ELF-1 (cell line): ENCODE measurements at regions not wholly inside any gene's neighbourhood (a gene's known extent, or its start where the extent isn't known, plus 50 kb on each side); places are given as distances from the start of the nearest gene placed in this dataset.

ENCODE experiments used
- DNase-seq: peaks from one replicate; pipeline ENCODE4 v3.0.0-alpha.2; 2016; ENCODE audit warnings: low read depth, low spot score

DNA sequence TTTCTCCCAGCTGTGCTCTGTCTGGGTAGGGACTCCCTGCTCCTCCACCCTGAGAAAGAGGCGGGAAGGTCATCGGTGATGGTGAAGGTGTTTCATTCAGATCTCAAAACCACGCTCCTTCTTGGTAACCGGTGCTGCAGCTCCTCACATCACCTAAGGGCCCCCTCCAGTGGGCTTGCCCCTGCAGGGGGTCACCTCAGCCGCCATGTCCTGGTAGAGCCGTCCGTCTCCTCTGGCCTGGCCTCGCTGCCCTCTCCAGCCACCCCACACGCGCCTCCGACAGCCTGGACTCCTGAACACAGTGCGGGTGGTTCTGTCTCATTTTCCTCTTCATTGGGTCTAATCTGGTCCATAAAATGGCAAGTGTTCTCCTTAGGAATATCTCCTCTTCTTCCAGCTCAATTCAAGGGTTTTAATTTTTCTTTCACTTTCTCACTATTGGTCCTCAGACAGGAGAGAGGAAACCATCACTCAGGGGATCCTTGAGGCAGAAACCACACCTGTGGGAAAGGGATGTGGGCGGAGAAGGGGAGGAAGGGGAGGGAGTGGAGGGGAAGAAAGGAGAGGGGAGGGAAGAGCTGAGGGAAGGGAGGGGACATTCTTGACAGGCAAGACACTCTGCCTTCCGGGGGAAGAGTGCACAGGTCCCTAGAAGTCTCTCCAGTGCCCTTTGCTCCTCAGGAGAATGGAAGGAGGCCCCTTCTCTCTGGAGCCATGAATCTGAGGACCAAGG is 1338.4 kb downstream of the TBC1D22A start:
- DNase-seq: no peak

DNA sequence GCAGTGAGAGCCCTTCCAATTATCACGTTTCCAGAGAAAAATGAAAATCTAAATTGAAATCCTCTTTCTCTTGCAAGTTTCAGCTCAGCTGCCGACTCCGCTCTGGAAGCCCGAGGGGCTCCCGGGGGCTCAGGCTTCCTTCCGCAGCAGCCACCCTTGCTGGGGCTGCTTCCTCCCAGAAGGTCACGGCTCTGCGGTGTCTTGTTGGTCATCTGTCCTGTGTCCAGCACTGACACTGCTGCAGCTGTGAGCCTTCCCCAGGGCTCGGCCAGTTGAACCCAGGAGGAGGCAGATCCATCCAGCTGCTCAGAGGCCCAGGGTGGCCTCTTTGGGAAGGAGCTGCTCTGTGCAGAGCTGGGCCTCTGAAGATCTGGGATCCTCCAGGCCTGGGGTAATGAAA is 1337.2 kb downstream of the TBC1D22A start:
- no peak for DNase-seq

DNA sequence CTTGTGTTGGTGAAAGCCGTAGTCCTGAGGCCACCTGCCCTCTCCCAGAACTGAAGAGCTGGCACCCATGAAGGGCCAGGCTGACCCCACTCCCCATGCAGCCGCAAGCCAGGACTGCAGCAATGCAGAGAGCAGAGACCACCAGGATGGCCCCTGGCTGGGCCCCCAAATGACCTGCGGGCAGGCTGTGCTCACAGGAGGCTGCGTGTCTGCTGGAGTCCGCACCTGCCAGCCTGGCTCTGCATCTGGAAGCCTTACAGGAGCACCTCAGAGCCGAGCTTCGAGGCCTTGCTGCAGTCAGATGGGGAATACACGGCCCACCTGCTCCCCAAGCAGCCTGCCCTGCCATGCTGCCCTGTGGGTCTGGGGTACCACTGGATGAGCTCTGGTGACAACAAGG is 1336.8 kb downstream of the TBC1D22A start:
- no peak for DNase-seq

DNA sequence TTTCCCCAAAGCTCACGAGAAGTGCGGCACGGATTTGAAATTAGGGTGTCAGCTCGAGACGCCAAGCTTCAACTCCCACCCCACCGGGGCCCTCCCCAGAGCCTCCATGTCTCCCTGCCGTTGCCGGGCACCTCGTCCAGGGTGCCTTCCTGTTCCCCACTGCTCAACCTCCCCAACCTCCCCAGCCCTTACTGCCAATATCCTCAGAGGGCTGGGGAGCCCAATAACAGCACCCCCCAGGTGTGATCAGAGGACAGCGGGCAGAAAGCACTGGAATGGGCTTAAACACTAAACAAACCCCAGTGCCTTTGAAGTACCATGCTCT is 1336.4 kb downstream of the TBC1D22A start:
- no peak for DNase-seq

DNA sequence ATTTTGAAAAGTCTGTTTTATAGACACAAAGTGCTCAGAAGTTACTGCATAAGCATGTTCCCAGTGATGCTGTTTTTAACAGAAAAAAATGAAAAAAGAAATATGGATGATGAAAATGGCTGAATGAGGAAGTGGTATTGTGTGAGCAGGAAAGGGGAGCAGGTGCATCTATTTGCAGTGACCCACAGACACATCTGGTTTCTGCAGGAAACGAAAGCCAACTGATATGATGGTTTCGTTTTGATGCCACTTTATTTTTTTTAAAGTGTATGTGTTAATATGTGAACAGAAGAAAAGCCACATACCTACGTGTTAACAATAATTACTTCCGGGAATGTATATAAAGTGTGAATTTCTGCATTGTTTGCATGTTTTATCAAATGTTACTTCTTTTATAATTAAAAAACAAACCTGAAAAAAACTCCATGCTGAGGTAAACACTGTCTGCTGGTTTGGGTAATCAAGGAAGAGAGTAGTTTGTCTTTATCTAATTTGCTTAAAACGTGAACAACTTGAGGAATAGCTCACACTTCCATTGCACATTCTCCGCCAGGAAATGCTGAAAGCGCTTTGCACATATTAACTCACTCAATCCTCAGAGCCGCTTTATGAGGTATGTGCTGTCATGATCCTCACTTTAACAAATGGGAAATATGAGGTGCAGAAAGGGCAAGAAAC is 1335.9 kb downstream of the TBC1D22A start:
- no peak for DNase-seq

DNA sequence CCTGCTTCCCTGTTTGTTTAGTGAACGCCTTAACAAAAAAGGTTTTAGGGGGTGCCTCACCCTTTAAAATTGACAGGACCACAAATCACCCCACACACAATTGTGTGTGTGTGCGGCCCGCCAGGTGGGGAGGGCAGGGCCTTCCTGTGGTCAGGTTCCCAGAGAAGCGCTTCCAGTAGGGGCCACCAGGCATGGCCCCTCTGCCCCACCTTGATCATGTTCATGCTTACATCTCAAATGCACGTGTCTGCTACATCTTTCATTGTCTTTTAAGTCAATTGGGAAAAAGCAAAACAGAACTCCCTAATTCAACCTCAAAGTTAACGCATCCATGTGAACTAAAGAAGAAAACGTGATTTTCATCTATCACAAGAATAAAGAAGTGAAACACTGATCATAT is 1335.3 kb downstream of the TBC1D22A start:
- DNase-seq: no peak

DNA sequence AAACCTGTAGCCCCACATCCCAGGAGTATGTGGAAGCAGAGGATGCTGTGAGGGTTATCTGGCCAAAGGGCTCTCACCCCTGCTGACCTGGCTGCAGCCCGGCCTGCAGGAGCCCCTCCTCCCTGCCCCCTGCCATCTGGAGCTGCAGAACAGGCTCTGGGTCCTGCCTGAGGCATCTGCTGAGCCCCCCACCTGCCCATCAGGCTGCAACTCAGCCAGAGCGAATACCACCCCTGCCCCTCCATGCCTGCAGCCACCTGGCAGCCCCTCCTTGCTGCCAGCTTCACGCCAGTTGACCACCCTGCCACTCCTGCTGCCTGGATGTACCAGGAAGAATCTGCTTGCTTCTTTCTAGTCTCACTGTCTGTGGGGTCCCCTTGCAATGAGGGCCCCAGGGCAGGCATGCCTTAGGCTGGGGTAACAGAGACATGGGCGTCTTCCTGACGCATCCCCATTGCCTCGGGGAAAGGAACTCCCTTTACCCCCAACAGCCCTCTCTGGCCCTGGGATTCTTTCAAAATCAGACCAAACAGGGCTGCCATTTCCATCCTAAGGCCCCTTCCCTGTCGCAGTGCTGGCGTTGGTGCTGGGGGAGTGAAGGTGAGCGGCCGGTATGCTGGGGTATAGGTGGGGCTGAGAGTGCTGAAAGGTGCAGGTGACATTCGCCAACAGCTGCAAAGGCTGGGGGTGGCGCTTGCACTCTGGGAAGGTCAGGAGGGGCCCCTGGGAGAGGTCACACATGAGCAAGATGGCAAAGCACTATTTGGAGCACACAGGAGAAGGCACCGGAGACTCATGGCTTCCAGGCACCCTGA is 1334.6 kb downstream of the TBC1D22A start:
- peak; percentile 63 for DNase-seq

DNA sequence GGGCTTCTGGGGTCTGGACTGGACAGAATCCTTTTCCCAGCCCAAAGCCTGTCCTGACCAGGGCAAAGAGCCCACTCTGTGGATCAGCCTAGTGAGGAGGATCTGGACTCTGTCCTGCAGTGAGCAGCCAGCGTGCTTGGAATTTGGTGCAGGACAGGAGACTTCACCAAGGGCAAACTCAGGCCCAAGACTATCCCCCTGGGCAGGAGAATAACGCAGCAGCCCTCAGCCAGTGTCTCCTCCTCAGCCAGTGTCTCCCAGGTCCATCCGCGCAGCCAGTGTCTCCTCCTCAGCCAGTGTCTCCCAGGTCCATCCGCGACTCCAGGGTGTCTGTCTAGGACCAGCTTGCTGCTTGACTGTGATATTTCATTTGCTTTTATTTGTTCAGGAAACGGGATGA is 1334.0 kb downstream of the TBC1D22A start:
- DNase-seq: no peak

DNA sequence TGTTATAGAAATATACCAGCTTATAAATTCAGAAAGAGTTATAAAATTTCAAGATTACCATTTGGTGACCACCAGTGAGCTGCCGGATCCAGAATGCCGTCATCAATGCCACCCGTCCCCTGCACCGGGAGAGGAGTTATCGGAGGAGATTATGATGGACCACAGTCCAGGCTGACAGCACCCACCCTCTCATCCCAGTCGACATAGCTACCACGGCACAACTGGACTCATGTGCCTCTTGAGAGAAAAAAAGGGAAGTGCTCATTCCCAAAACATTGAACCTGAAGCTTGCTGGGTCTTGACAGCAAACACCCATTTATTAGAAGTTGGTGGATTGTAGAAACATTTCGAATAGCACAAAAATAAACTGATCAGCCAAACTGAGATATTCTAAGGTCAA is 1331.5 kb downstream of the TBC1D22A start:
- DNase-seq: no peak

DNA sequence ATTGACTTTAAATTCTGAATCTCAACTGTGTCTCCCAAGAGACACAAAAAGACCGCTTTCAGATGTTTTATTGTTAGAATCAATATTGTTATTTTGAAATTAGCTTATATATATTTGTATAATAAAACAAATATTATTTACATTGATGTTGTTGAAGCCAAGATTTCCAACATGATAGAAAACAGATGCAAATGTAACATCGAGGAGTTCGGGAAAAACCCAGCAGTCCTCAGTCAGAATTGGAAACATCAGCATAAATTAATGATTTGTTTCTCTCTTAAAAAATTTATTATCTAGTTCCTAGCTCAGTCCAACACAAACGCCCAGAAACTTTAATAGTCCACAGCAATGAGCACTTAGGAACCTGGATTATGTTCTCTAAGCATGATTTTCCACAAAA is 1330.4 kb downstream of the TBC1D22A start:
- DNase-seq: no peak

DNA sequence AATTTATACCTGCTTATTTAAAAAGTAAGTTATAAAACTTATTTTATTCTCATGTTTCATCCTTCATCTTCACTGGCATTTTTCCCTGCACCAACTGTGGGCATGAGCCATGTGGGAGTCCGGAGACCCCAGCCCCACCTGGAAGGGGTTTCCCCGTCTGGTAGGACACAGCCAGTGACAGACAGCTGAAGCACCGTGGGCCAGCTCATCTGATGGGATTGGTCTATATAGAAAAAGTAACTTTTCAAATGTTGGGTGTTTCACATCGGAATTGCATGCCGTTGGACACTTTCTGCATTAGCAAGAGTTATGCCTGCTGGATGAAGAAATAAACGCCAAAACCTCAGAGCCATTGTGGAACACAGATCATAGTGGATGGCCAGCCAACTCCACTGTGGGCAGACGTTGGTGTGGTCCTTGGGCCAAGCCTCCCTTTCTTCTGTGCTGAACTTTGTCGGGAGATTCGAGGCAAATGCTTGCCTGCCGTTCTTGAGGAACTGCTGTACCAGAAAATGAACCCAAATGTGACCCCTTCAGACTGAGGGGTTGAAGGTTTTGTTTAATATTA is 1329.3 kb downstream of the TBC1D22A start:
- DNase-seq: no peak

DNA sequence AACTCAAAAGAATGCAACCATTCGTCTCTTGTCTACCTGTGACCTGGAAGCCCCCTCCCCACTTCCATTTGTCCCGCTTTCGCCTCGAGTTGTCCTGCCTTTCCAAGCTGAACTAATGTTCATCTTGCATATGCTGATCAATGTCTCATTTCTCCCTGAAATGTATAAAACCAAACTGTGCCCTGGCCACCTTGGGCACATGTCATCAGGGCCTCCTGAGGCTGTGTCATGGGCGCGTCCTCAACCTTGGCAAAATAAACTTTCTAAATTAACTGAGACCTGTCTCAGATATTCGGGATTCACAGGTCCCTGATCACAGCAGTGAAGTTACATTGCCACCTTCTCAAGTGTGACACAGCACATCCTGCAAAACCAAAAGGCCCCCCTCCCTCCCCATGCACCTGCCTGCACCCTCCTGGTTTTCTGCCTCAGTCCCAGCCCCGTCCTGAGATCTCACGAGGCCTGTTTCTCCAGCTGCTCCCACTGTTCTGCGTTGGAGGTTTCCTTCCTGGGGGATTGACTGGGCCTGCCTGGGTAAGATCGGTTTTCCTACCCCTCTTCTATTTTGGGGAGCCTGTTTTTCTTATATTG is 1328.7 kb downstream of the TBC1D22A start:
- DNase-seq: no peak

DNA sequence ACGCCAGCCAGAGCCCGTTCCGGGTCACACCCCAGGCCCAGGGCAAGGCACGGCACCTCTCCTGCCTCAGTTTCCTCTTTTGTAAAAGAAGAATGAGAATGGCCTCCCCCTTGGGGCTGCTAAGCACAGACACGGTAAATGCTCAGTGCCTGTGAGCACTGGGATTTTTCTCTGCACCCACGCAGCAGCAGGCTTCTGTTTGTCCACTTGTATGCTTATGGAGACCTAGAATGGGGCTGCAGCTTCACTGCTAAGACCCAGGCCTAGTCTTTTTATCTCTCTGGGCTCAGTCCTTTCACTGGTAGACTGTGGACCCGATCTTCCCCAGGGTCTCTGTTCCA is 1327.9 kb downstream of the TBC1D22A start:
- DNase-seq: no peak

DNA sequence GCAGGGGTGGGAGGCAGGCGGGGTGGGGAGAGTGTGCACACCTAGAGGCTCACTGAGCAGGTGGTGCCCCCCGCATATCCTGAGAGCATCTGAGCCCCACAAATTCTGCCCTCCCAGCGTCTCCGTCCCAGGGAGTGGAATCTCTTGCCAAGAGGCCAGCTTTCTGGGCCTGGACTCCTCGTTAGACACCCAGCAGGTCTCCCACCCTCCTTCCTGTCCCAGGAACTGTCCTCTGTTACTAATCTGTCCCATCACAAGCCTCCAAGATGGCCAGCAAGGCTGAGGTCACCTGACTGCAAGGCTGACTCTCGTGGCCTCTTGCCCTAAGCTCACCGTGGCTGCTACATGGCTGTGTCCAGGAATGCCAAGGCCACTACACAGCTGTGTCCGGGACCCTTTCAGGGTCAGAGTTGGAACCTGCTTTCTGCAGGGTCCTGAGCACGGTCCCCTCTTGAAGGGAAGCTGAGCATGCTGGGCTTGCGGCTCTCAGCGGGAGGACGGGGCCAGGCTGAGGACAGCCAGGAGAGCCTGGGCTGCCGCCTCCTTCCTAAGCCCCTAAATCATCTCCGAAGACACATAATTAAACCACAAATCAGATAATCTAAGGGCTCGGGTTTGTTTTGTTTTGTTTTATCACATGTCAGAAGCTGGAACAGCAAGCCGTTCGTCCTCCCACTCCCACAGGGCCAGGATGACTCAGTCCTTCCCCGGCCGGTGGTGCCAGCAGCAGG is 1327.3 kb downstream of the TBC1D22A start:
- DNase-seq: no peak

DNA sequence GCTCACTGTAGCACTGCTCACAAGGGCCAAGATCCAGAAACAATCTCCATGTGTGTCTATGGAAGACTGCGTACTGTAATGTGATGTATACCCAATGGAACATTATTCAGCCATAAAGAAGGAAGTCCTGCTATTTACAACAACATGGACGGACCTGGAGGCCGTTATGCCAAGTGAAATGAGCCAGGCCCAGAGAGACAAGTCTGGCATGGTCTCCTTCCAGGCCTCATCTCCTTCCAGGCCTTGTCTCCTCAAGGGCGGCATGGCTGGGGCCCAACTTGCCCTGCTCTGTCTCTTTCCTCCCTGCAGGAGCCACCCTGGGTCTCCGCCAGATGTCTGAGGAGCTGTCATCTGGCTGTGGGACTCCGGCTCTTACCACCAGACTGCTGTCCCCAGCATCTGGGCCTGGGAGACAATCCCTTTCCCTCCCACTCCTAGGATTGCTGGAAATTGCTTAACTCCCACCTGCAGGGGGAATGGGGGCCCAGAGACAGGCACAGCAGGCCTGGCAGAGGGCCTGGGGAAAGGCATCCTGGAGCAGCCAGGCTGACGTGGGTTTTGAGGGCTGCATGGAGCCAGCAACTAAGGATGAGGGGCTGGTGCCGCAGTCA is 1326.6 kb downstream of the TBC1D22A start:
- no peak for DNase-seq

DNA sequence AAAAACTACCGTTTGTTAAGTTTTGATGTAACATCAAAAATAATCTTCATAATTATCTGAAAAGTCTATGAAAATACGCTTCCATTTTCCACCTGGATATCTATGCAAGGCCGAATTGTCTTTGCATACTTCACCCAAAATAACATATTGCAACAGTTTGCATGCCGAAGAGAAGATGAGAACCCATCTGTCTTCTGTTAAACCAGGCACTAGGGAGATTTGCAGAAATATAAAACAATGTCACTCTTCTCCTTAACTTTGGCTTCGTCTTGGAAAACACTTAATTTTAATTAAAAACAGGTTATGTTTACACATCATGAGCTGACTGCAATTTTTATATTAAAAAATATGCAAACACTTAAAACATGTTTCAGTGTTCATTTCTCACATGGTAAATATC is 1325.8 kb downstream of the TBC1D22A start:
- no peak for DNase-seq

DNA sequence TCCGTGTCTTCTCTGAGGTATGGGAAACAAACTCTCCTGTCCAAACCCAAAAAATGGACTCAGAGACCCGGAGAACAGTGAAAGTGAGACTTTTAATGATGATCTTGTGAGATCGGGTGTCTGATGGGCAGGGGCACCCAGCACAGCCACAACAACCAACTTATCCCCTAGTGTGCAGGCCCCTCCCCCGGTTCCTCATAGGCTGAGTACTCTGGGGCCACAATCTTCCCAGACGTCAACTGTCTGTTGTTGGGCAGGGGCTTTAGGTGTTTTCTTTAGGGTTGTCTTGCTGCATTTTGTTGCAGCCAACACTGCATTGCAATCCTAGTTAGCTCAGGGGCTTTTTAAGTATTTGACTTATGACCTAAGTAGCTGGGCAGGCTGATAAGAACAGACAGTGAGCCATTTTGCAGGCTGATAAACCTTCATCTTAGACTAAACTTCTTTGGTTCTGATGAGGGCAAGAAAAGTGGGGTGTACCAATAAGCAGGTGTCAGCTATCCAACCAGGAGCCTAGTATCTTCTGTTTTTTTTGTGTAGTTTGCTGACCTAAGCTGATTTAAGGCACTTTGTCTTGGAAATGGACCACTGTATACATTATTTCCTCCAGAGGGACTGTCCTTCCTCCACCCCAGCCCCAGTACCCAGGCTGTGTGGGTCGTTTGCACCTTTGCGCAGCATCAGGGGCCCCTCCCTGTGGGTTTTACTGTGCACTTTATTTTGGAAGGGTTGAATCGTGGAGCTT is 1323.6 kb downstream of the TBC1D22A start:
- no peak for DNase-seq

DNA sequence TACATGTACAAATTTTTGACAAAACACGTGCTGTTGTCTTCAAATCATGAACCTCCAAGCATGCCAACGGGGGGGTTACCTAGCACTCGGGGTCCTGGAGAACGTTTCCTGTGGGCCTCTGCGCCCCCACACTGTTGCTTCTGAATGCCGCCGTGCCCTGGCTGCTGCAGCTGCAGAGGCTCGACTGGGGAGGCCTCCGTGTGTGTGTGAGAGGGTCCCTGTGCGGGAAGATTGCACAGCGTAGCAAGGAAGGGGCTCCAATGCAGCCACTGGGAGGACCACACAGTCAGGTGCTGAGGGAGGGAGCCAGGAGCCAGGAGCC is 1322.2 kb downstream of the TBC1D22A start:
- no peak for DNase-seq

DNA sequence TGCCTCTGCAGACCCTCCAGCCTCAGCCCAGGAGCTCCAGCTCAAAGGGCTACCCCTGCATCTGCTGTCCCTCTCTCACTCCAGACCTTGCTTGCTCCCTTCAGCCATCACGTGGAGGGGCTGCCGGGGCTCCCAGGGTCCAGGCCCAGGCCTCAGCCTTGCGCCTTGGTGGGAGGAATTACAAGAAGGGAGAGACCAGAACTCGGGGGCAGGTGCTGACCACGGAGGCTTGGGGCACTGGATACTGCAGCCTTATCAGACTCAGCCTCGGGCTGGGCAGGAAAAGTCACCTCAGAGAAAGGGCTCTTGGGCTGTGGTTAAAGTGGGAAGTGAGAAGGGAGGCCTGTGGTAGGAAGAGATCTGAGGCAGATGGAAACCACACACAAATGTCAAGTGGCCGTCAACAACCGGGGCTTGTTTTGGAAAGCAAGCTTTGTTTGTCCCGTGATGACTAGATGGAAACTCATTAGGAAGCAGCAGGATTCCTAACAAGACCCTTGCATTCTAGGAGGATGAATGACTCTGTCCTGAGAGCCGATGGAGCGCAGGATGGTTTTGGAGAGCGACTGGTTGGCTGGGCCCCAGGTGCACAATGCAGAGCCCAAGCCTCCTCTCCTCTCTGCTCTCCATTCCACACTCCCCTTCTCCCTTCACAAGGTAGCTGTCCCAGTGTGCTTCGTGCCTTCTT is 1321.7 kb downstream of the TBC1D22A start:
- DNase-seq: peak; percentile 52

DNA sequence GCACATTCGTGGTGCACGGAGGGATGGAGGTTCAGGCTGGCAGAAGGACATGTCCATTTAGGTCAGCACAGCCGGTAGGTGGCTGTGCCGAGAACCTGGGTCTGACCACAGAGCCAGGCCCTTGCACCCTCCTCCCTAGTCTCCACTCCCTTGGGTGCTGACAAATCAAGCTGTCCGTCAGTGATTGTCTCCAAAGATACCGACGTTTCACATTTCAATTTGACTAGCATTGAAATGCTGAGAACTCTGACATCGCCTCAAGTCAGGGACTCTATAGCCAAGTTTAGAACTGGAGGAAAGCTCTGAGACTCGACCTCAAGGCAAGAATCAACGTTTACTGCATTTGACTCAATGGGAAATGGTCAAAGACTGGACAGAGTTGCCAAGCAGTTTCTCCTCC is 1321.1 kb downstream of the TBC1D22A start:
- no peak for DNase-seq
